Adrenal gland (tissue), 9 donors: ENCODE measurements at regions not wholly inside any gene's neighbourhood (a gene's known extent, or its start where the extent isn't known, plus 50 kb on each side); places are given as distances from the start of the nearest gene placed in this dataset.

Experiments used
- DNase-seq, 7 donors: peaks; one replicate each; pipeline ENCODE4 v3.0.0-alpha.2; 2019 to 2020
- H3K27ac ChIP-seq, 5 donors: fragments of 200-600 bp; sonication (generic) in 4 of 5; 1 replicate in 3 of 5; 2 replicates in 2 of 5; pipeline versions ENCODE4 v1.5.1 to v1.8.0; 2016 to 2020; ENCODE audit warnings: mild to moderate bottlenecking in 1 of 5
- H3K27me3 ChIP-seq: fragments of 200-600 bp; 2 replicates; pipeline ENCODE4 v1.8.0; 2021
- H3K36me3 ChIP-seq, 2 donors: fragments of 200-600 bp; replicated peaks in 1 of 2; 1 replicate in 1 of 2; 2 replicates in 1 of 2; pipeline versions ENCODE4 v1.5.1 to v1.8.0; 2018 to 2022
- H3K4me1 ChIP-seq, 2 donors: fragments of 200-600 bp; replicated peaks in 1 of 2; 1 replicate in 1 of 2; 2 replicates in 1 of 2; pipeline versions ENCODE4 v1.5.1 to v1.8.0; 2018 to 2021
- H3K4me3 ChIP-seq, 4 donors: fragments of 200-600 bp; sonication (generic) in 3 of 4; one replicate each; pipeline ENCODE4 v1.5.1; 2016 to 2018
- H3K9me3 ChIP-seq, 3 donors: fragments of 200-600 bp; sonication (generic) in 1 of 3; replicated peaks in 1 of 3; 1 replicate in 2 of 3; 2 replicates in 1 of 3; pipeline versions ENCODE4 v1.5.1 to v1.8.0; 2016 to 2021
- POLR2A ChIP-seq, 2 donors: fragments of 450-650 bp; IDR thresholded peaks; one replicate each; pipeline ENCODE4 v1.6.1; 2017; ENCODE audit warnings: antibody characterized with exemption in 2 of 2, mild to moderate bottlenecking in 2 of 2, moderate library complexity in 1 of 2
- WGBS, 4 donors: extraction: QIAGEN DNeasy Blood & Tissue Kit in 2 of 4; methylation state at CpG; one replicate each; pipeline versions ENCODE4 v1.1.5 to v1.1.7; 2013 to 2017; 5-methylcytosine and 5-hydroxymethylcytosine counted together
- intact Hi-C, 2 donors: fragments of 100-400 bp; cut with DNase I; formaldehyde crosslinking; loops; one replicate each; pipeline versions ENCODE4 v1.14.1 to v1.15.0; 2022 to 2023
- TF ChIP-seq, protein P1 (sequence below), 6 experiments: fragments of 450-650 bp in 4 of 6; fragments of 200-600 bp in 2 of 6; sonication (generic) in 1 of 6; IDR thresholded peaks; 1 replicate in 5 of 6; 2 replicates in 1 of 6; pipeline versions ENCODE4 v1.5.1 to v1.8.0; 2016 to 2021; ENCODE audit warnings: antibody characterized with exemption in 6 of 6, mild to moderate bottlenecking in 2 of 6, moderate library complexity in 1 of 6
- donor health status: healthy with polysubstance abuse.
- donor health status: Bipolar disorder and iron deficiency.
- donor health status: DM: yes; HTN: yes; CAD: no.
- donor health status: DM: no; HTN: no; CAD: no.
- donor health status: DM: no; HTN: no; CAD: no.

DNA sequence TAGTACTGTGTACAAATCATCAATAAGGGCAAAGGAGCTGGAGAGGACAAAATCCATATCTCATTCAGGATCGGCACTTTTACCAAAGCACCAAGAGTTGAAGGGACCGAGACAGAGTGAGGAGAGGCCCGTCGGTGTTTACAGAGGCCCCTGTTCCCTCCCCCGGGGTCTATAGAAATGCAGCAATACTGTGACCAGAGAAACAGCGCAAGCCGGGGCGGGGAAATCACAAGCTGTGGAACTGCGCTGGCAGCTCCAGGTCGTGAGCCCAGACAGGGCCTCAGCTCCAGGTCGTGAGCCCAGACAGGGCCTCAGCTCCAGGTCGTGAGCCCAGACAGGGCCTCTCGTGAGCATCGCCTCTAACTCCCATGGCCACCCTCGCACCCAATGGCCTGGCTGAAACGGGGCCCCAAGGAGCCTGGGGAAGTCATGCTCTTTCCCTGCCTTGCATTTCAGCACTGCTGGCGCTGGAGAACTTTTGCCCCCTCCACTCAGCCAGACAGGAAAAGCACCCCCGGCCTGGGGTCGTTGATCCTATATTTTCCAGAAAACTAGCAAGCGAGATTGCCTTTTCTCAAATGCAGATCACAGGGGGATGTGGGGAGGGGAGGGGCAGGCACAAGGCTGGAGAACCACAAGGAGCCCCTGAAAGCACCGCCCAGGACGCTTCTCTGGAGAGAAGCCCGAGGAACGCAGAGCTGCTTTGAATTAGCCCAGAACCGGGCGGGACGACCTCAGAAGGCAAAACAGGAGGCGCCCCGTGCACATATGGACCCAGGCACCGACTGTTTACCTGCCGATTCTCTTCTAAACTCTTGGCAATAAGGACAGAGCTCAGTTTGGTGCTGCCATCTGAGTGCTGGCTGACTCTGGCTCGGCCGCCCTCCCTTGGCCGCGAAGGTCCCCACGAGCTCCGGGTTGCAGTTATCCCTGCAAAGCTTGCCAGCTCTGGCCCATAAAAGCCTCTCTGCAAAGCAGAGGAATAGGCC is 223.7 kb downstream of the ACKR3 start:
- intact Hi-C loops, result no loop called here
- no peak overlapping the region for H3K27ac ChIP-seq
- DNase-seq, result peak in 1 of 7 donors; percentile 23

DNA sequence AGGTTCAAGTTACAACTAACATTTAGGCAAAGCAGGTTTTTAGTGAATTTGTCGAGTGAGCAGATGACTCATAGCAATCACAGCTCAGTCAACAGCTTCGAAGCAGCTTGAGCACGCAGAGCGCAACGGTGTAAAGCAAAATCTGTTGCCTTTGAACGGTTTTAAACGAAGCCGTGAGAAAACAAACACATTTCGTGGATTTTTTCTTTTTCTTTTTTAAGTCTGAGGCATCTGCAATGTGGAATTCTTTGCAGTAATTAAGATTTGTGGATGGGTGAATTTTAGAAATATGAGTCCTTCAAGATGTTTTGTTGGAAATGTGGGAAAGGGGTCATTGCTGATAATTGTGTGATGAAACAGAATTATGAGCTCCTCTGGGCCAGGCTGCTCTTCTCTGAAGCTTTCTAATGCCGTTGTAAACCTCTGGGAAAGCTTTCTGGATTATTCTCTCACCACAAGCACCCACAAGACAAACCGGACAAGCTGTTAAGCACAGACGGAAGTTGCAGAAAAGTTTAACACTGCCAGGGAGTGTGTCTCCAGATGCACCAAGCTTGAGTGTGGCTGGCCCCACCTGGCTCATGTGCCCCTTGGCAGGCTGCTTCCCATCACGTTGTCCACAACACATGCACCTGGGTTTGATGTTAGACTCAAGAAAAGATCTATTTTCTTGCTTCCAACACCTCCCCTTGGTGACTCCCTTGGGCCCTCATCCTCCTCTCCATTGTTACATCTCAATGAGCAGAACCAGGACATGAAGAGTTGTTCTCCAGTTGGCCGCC is 224.7 kb downstream of the ACKR3 start:
- Histone ChIP-seq H3K4me1 (no peaks in the 10 kb centered on the region), H3K9me3 (no peaks in the 10 kb centered on the region), H3K27ac (no peak overlapping the region), H3K4me3 (no peak overlapping the region), H3K27me3 (no peaks in the 10 kb centered on the region), H3K36me3 (no peaks in the 10 kb centered on the region)
- TF ChIP-seq, protein P1, sequence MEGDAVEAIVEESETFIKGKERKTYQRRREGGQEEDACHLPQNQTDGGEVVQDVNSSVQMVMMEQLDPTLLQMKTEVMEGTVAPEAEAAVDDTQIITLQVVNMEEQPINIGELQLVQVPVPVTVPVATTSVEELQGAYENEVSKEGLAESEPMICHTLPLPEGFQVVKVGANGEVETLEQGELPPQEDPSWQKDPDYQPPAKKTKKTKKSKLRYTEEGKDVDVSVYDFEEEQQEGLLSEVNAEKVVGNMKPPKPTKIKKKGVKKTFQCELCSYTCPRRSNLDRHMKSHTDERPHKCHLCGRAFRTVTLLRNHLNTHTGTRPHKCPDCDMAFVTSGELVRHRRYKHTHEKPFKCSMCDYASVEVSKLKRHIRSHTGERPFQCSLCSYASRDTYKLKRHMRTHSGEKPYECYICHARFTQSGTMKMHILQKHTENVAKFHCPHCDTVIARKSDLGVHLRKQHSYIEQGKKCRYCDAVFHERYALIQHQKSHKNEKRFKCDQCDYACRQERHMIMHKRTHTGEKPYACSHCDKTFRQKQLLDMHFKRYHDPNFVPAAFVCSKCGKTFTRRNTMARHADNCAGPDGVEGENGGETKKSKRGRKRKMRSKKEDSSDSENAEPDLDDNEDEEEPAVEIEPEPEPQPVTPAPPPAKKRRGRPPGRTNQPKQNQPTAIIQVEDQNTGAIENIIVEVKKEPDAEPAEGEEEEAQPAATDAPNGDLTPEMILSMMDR (IDR thresholded peaks at IDR 0.05), result no peak
- TF ChIP-seq POLR2A (IDR thresholded peaks at IDR 0.05), result no peak
- peak in 1 of 7 donors; percentile 23 for DNase-seq
- 64 to 73% (median 65%) methylated on average over 14 of the region's 14 CpGs for WGBS, 4 donors
- intact Hi-C loops, result no loop called here

More for the DNA sequence above, 223.7 kb downstream of the ACKR3 start:
- WGBS, 4 donors, result 79 to 87% (median 81%) methylated on average over 30 to 36 of the region's 37 CpGs
- no peaks in the 10 kb centered on the region for H3K9me3 ChIP-seq
- H3K4me1 ChIP-seq, result no peaks in the 10 kb centered on the region
- H3K4me3 ChIP-seq, result no peak overlapping the region
- H3K36me3 ChIP-seq, result no peaks in the 10 kb centered on the region
- TF ChIP-seq, protein P1 (IDR thresholded peaks at IDR 0.05), result no peak
- no peak for TF ChIP-seq POLR2A (IDR thresholded peaks at IDR 0.05)
- no peaks in the 10 kb centered on the region for H3K27me3 ChIP-seq

GRCh38 chr2:236795169-236795860 is 225.7 kb downstream of the ACKR3 start:
- H3K4me3 ChIP-seq, result no peak overlapping the region
- no peak overlapping the region for H3K27ac ChIP-seq
- H3K9me3 ChIP-seq, result no peaks in the 10 kb centered on the region
- DNase-seq, result no peak
- TF ChIP-seq, protein P1 (IDR thresholded peaks at IDR 0.05), result no peak
- no peak for TF ChIP-seq POLR2A (IDR thresholded peaks at IDR 0.05)
- no peaks in the 10 kb centered on the region for H3K4me1 ChIP-seq
- no peaks in the 10 kb centered on the region for H3K36me3 ChIP-seq
- H3K27me3 ChIP-seq, result no peaks in the 10 kb centered on the region
- 83 to 95% (median 86%) methylated on average over 10 to 11 of the region's 11 CpGs for WGBS, 4 donors
- intact Hi-C loops, result no loop called here

DNA sequence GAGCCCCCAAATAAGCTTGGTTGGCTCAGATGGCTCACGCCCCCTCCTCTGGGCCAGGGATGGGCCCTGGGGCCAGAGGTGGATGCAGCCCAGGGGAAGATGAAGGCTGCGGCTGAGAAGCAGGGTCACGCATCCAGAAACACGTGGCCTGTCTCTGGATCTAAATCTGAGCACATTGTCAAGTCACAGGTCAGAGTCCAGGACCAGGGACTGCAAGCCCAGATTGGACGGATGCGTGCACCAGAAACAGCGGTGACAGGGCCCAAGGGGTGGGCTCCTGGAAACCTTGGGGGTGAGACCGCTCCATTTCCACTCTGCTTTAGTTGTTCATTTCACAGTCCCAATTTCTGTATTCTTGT is 226.2 kb downstream of the ACKR3 start:
- intact Hi-C loops, result no loop called here
- 86 to 94% (median 91%) methylated on average over 8 of the region's 8 CpGs for WGBS, 4 donors
- H3K4me3 ChIP-seq, result no peak overlapping the region
- H3K27ac ChIP-seq, result no peak overlapping the region
- no peak for TF ChIP-seq POLR2A (IDR thresholded peaks at IDR 0.05)
- TF ChIP-seq, protein P1 (IDR thresholded peaks at IDR 0.05), result no peak
- H3K36me3 ChIP-seq, result no peaks in the 10 kb centered on the region
- DNase-seq, result peak in 1 of 7 donors; percentile 13
- H3K9me3 ChIP-seq, result no peaks in the 10 kb centered on the region
- no peaks in the 10 kb centered on the region for H3K27me3 ChIP-seq
- H3K4me1 ChIP-seq, result no peaks in the 10 kb centered on the region
